ENCODE measurements at regions not wholly inside any gene's neighbourhood (a gene's known extent, or its start where the extent isn't known, plus 50 kb on each side); places are given as distances from the start of the nearest gene placed in this dataset.

DNA sequence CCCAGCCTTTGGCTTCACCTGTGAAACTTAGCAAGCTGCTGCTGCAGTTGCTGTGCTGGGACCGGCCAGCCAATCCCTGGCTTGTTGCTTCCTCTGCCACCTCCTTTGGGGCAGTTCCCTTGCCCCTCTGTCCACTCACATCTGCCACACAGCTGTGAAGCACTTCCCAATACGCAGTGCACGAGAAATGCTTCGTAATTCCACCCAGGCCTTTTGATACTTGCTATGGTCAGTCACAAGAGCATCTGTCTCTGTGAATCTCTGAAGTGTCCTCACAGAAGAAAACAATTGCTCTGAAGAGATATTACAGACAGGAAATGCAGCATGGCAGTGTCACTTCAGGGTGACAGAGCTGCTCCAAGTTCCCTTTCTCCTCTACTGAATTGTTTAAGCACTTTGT, 208.5 kb downstream of the PTEN start:
- no peak overlapping the region for H3K27ac ChIP-seq
- WGBS, 2 donors, result 90 to 92% methylated on average over 4 of the region's 4 CpGs
- TF ChIP-seq, protein P1, sequence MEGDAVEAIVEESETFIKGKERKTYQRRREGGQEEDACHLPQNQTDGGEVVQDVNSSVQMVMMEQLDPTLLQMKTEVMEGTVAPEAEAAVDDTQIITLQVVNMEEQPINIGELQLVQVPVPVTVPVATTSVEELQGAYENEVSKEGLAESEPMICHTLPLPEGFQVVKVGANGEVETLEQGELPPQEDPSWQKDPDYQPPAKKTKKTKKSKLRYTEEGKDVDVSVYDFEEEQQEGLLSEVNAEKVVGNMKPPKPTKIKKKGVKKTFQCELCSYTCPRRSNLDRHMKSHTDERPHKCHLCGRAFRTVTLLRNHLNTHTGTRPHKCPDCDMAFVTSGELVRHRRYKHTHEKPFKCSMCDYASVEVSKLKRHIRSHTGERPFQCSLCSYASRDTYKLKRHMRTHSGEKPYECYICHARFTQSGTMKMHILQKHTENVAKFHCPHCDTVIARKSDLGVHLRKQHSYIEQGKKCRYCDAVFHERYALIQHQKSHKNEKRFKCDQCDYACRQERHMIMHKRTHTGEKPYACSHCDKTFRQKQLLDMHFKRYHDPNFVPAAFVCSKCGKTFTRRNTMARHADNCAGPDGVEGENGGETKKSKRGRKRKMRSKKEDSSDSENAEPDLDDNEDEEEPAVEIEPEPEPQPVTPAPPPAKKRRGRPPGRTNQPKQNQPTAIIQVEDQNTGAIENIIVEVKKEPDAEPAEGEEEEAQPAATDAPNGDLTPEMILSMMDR (IDR thresholded peaks at IDR 0.05), result no peak
- no peaks in the 10 kb centered on the region for H3K36me3 ChIP-seq
- no peaks in the 10 kb centered on the region for H3K9me3 ChIP-seq
- ATAC-seq, result peak in 1 of 4 donors; percentile 21
- intact Hi-C loops (cut with DNase I), result no loop called here
- no peak for DNase-seq
- no peaks in the 10 kb centered on the region for H3K27me3 ChIP-seq
- H3K4me1 ChIP-seq, result no peaks in the 10 kb centered on the region
- H3K4me3 ChIP-seq, result no peak overlapping the region
- FAIRE-seq, result no peak

DNA sequence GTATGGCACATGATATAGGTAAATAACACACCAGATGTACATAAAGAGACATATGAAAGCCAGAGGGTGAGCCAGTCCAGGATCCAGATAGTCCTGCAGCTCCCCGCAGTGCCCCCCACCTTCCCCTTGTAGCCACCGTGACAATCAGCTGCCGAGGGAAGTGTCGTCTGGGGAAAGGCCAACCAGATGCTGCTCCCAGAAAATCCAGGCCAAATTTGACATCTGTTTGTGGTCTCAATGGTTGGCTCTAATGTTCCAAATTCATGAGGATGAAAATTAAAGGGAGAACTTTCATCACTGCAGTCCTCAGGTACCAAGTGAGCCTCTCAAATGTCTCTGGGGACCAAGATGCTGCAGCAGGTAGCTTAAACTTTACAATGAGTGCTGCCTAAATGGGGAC, 210.3 kb downstream of the PTEN start:
- intact Hi-C loops (cut with DNase I), result no loop called here
- no peaks in the 10 kb centered on the region for H3K36me3 ChIP-seq
- no peak for FAIRE-seq
- no peaks in the 10 kb centered on the region for H3K9me3 ChIP-seq
- no peaks in the 10 kb centered on the region for H3K4me1 ChIP-seq
- no peak for DNase-seq
- TF ChIP-seq, protein P1 (IDR thresholded peaks at IDR 0.05), result no peak
- no peak overlapping the region for H3K4me3 ChIP-seq
- no peak for ATAC-seq
- WGBS, 2 donors, result 61 to 82% methylated on average over 4 of the region's 4 CpGs
- no peak overlapping the region for H3K27ac ChIP-seq
- no peaks in the 10 kb centered on the region for H3K27me3 ChIP-seq

DNA sequence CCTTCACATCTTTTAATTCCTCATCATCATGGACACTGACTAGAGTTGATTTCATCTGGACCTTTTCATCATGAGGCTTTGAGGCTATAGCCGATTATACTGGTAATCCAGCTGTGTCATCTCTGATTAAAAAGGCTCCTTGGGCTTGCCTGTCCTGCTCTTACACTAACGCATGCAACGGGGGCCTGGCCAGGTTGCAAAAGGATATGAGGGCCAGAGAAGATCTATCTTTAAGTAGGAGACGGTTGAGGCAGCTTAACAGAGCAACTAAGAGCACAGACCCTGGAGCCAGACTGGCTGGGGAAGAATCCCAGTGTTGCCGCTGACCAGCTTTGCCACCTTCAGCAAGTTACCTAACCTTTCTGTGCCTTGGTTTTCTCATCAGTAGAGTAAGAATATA, 211.5 kb downstream of the PTEN start:
- TF ChIP-seq, protein P1 (IDR thresholded peaks at IDR 0.05), result no peak
- Histone ChIP-seq H3K4me3 (no peak overlapping the region), H3K4me1 (peaks cover 4 to 9% (median 9%) of the 10 kb centered on the region in 3 donors), H3K9me3 (no peaks in the 10 kb centered on the region), H3K27me3 (no peaks in the 10 kb centered on the region), H3K36me3 (no peaks in the 10 kb centered on the region), H3K27ac (no peak overlapping the region)
- DNase-seq (no peak), ATAC-seq (no peak), FAIRE-seq (no peak)
- 89 to 96% methylated on average over 5 of the region's 5 CpGs for WGBS, 2 donors
- intact Hi-C loops (cut with DNase I), result no loop called here

DNA sequence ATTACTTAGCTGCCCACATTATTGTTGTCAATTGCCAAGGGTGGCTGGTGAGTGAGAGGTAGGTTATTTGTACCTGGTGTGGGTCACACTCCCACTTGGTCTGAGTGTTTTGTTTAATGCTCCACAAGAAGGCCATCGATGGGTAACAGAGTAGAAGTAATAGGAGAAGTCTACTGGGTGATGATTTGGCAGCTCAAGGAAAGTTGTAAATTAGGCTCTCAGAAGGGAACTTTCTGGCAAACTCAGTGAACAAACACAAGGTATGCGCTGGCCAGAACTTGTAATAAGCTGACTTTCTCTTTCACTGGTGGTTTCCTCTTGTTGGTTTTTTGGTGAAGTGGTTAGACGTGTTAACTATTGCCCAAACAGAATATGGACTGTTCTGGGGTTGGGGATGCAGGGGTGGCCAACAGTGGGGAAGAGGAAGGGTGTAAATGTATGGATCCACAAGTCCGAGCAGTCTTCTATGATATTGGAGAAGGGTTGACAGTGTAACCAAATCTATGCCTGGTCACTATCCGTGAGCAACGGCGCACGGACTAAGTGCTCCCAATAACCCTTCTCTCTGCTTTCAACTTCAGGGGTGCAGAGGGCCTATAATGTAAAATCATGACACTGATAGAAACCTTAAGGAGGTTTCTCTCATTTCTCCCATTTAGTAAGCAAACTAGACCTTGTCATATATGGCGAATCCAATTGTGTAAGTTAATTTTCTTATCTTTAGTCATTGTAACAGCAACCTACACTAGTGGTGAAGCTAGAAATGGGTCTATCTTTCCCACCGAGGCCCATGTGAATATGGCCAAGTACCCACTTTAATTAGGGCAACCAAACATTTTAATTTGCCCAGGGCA, 212.8 kb downstream of the PTEN start:
- ATAC-seq, result peak in 2 of 4 donors; percentile 6 to 10
- intact Hi-C loops (cut with DNase I), result no loop called here
- H3K27ac ChIP-seq, result peak overlapping the region in 1 of 4 donors; percentile 35
- no peaks in the 10 kb centered on the region for H3K27me3 ChIP-seq
- H3K36me3 ChIP-seq, result no peaks in the 10 kb centered on the region
- peaks cover 14 to 22% (median 20%) of the 10 kb centered on the region in 3 donors for H3K4me1 ChIP-seq
- no peaks in the 10 kb centered on the region for H3K9me3 ChIP-seq
- no peak for FAIRE-seq
- no peak for DNase-seq
- TF ChIP-seq, protein P1 (IDR thresholded peaks at IDR 0.05), result no peak
- WGBS, 2 donors, result 83 to 84% methylated on average over 10 of the region's 10 CpGs
- H3K4me3 ChIP-seq, result no peak overlapping the region

DNA sequence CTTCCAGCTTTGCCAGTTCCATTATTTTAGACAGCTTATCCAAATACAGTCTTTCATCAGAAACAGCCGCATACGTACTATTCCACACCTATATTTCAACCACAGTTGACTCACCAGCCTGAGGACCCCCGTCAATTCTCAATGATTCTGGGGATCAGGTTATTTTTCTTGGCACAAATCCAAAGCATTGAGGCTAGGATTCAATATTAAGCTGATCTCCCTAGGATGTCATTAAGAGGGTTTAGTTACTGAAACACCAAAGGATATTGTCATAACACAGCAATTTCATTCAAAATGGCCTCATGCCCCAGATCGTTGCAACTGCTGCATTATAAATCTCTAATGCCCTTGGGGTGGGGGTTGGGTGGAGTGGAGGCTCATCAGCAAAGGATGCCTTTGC, 214.6 kb downstream of the PTEN start:
- H3K4me3 ChIP-seq, result no peak overlapping the region
- H3K27me3 ChIP-seq, result no peaks in the 10 kb centered on the region
- intact Hi-C loops (cut with DNase I), result no loop called here
- no peak for FAIRE-seq
- H3K4me1 ChIP-seq, result peaks cover 27 to 39% (median 36%) of the 10 kb centered on the region in 3 donors
- no peaks in the 10 kb centered on the region for H3K9me3 ChIP-seq
- ATAC-seq, result no peak
- no peaks in the 10 kb centered on the region for H3K36me3 ChIP-seq
- 66 to 89% methylated on average over 4 of the region's 4 CpGs for WGBS, 2 donors
- no peak overlapping the region for H3K27ac ChIP-seq
- TF ChIP-seq, protein P1 (IDR thresholded peaks at IDR 0.05), result no peak
- DNase-seq, result no peak

All from pancreas (tissue), 10 donors.